GM23248 (cell line): ENCODE measurements at regions not wholly inside any gene's neighbourhood (a gene's known extent, or its start where the extent isn't known, plus 50 kb on each side); places are given as distances from the start of the nearest gene placed in this dataset.

Source experiments
- EZH2 ChIP-seq: fragments of 200-600 bp; sonication (generic); IDR thresholded peaks from 2 replicates; pipeline ENCODE4 v1.6.1; 2018; ENCODE audit warnings: antibody characterized with exemption, mild to moderate bottlenecking; ENCODE audit not compliant: insufficient read depth, poor library complexity, severe bottlenecking
- EZH2phosphoT487 ChIP-seq: fragments of 200-600 bp; sonication (generic); IDR thresholded peaks from 2 replicates; pipeline ENCODE4 v1.6.1; 2018; ENCODE audit warnings: antibody characterized with exemption, moderate library complexity, mild to moderate bottlenecking, low read depth; ENCODE audit not compliant: insufficient read depth

DNA sequence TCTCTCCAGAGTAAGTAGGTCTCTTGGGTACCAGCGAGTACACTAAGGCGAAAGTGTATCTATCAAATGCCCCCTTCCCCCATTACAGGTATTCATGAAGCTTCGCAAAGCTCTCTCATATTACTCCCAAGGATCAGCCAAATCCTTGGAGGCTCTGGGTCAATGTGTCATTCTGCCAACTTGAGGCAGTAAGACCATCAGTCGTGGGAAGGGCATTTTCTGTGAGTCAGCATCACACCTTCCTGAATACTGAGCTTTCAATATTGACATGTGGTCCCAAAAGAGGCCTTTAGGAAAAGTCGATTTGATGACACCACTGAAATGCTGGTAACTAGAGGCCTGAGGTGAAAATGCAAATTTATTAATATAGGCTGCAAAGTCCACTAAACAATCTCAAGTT is 323.9 kb downstream of the LRIG3 start:
- TF ChIP-seq EZH2phosphoT487 (no peak), EZH2 (no peak)
